CD4-positive, alpha-beta memory T cell (primary cell): ENCODE measurements at regions not wholly inside any gene's neighbourhood (a gene's known extent, or its start where the extent isn't known, plus 50 kb on each side); places are given as distances from the start of the nearest gene placed in this dataset.

Experiments
- CTCF ChIA-PET: fragments of 350-600 bp; sonication (Branson Sonifier 250); formaldehyde crosslinking; loops from one replicate; lab custom pipeline; 2021; ENCODE audit warnings: inconsistent platforms; ENCODE audit not compliant: partially characterized antibody; lab: Charles Lee
- POLR2A ChIA-PET: fragments of 350-600 bp; sonication (Branson Sonifier 250); formaldehyde crosslinking; loops from one replicate; lab custom pipeline; 2021; ENCODE audit not compliant: partially characterized antibody; lab: Charles Lee
- DNase-seq, 5 donors: peaks; one replicate each; pipeline versions ENCODE4 v3.0.0 to v3.0.0-alpha.2; 2020 to 2022; ENCODE audit warnings: mixed read lengths in 1 of 5
- H3K27ac ChIP-seq: one replicate; pipeline ENCODE4 v1.7.0; 2013; ENCODE audit warnings: low read depth, low read length
- H3K27me3 ChIP-seq: 2 replicates; pipeline ENCODE4 v1.7.0; 2013; ENCODE audit warnings: mild to moderate bottlenecking, low read length, moderate library complexity; ENCODE audit not compliant: insufficient read depth
- H3K36me3 ChIP-seq: 2 replicates; pipeline ENCODE4 v1.7.0; 2013; ENCODE audit warnings: mild to moderate bottlenecking, low read length, moderate library complexity; ENCODE audit not compliant: insufficient read depth
- H3K4me1 ChIP-seq: 2 replicates; pipeline ENCODE4 v1.7.0; 2013; ENCODE audit warnings: mild to moderate bottlenecking, low read length, moderate library complexity; ENCODE audit not compliant: insufficient read depth
- H3K4me3 ChIP-seq, 2 donors: one replicate each; pipeline ENCODE4 v1.7.0; 2013; ENCODE audit warnings: low read length in 2 of 2, mild to moderate bottlenecking in 1 of 2
- H3K9me3 ChIP-seq, 2 donors: one replicate each; pipeline ENCODE4 v1.7.0; 2013; ENCODE audit warnings: low read length in 2 of 2, control low read depth in 1 of 2; ENCODE audit not compliant: control insufficient read depth in 1 of 2
- H3K27ac Mint-ChIP-seq, 7 donors: one replicate each; pipeline ENCODE4 v1.8.0; 2020 to 2021; ENCODE audit warnings: mixed read lengths in 7 of 7, mild to moderate bottlenecking in 6 of 7, inconsistent platforms in 3 of 7, moderate library complexity in 3 of 7
- H3K27me3 Mint-ChIP-seq, 2 donors: one replicate each; pipeline ENCODE4 v1.8.0; 2020 to 2021; ENCODE audit warnings: mixed read lengths in 2 of 2
- H3K36me3 Mint-ChIP-seq, 2 donors: one replicate each; pipeline ENCODE4 v1.8.0; 2020 to 2021; ENCODE audit warnings: mixed read lengths in 2 of 2, inconsistent platforms in 1 of 2, mild to moderate bottlenecking in 1 of 2
- H3K4me1 Mint-ChIP-seq, 4 donors: one replicate each; pipeline ENCODE4 v1.8.0; 2020 to 2021; ENCODE audit warnings: mixed read lengths in 4 of 4, mild to moderate bottlenecking in 1 of 4
- H3K4me3 Mint-ChIP-seq, 8 donors: one replicate each; pipeline ENCODE4 v1.8.0; 2020 to 2021; ENCODE audit warnings: mixed read lengths in 8 of 8, mild to moderate bottlenecking in 7 of 8, moderate library complexity in 6 of 8, inconsistent platforms in 3 of 8
- H3K9me3 Mint-ChIP-seq, 8 donors: one replicate each; pipeline ENCODE4 v1.8.0; 2020 to 2021; ENCODE audit warnings: mixed read lengths in 8 of 8, mild to moderate bottlenecking in 5 of 8, inconsistent platforms in 3 of 8, moderate library complexity in 1 of 8
- intact Hi-C: fragments of 100-400 bp; cut with micrococcal nuclease; formaldehyde crosslinking; loops from one replicate; pipeline ENCODE4 v1.15.1; 2023

GRCh38 chr3:127120851-127121647, 71.9 kb upstream of the PRR23E start:
- ChIA-PET CTCF (no interaction called here), POLR2A (no interaction called here)
- DNase-seq: no peak
- H3K9me3 Mint-ChIP-seq: peaks cover 0 to 4% (median 0%) of the 10 kb centered on the region in 8 donors
- no peak overlapping the region for H3K4me3 Mint-ChIP-seq
- Histone ChIP-seq H3K27ac (no peak overlapping the region), H3K4me3 (no peak overlapping the region), H3K36me3 (no peaks in the 10 kb centered on the region), H3K9me3 (no peaks in the 10 kb centered on the region), H3K4me1 (no peaks in the 10 kb centered on the region), H3K27me3 (no peaks in the 10 kb centered on the region)
- no peak overlapping the region for H3K27ac Mint-ChIP-seq
- H3K36me3 Mint-ChIP-seq: no peaks in the 10 kb centered on the region
- H3K27me3 Mint-ChIP-seq: peaks cover 9 to 13% of the 10 kb centered on the region in 2 donors
- intact Hi-C loops: no loop called here
- H3K4me1 Mint-ChIP-seq: no peaks in the 10 kb centered on the region

- Histone ChIP-seq H3K27me3 (no peaks in the 10 kb centered on the region), H3K36me3 (no peaks in the 10 kb centered on the region), H3K27ac (no peak overlapping the region), H3K9me3 (no peaks in the 10 kb centered on the region), H3K4me1 (no peaks in the 10 kb centered on the region), H3K4me3 (no peak overlapping the region)
- Mint-ChIP-seq H3K4me1 (no peaks in the 10 kb centered on the region), H3K27ac (no peak overlapping the region), H3K9me3 (peaks cover 0 to 4% (median 0%) of the 10 kb centered on the region in 8 donors), H3K36me3 (no peaks in the 10 kb centered on the region), H3K4me3 (no peak overlapping the region), H3K27me3 (peaks cover 9 to 13% of the 10 kb centered on the region in 2 donors)
- intact Hi-C loops: no loop called here
- DNase-seq: no peak
- POLR2A ChIA-PET: no interaction called here
- CTCF ChIA-PET: no interaction called here
Observed at GRCh38 chr3:127121885-127122284, 71.0 kb upstream of the PRR23E start.

DNA sequence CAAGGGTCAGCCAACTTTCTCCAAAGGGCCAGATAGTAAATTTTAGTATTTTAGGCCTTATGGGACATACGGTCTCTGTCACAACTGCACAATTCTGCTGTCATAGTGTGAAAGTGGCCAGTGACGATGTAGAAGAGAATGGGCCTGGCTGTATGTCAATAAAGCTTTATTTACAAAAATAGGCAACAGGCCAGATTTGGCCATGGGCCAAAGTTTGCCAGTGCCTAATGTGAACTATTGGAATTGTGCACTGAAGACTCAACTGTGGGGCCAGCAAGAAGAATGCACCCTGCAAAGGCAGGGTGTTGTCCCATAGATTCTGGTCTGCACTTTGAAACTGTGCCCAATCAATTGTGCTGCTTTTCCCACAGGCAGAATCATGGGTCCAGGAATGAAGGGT, 69.4 kb upstream of the PRR23E start:
- H3K9me3 Mint-ChIP-seq: no peaks in the 10 kb centered on the region
- intact Hi-C loops: no loop called here

GRCh38 chr3:127124120-127124519, 68.8 kb upstream of the PRR23E start:
- CTCF ChIA-PET: no interaction called here
- H3K27ac ChIP-seq: no peak overlapping the region
- intact Hi-C loops: no loop called here
- Mint-ChIP-seq H3K27ac (no peak overlapping the region), H3K4me3 (no peak overlapping the region), H3K9me3 (no peaks in the 10 kb centered on the region), H3K4me1 (no peaks in the 10 kb centered on the region), H3K36me3 (no peaks in the 10 kb centered on the region), H3K27me3 (peaks cover 8 to 17% of the 10 kb centered on the region in 2 donors)
- H3K4me1 ChIP-seq: no peaks in the 10 kb centered on the region
- POLR2A ChIA-PET: no interaction called here
- no peaks in the 10 kb centered on the region for H3K36me3 ChIP-seq
- H3K9me3 ChIP-seq: no peaks in the 10 kb centered on the region
- no peak overlapping the region for H3K4me3 ChIP-seq
- no peak for DNase-seq
- H3K27me3 ChIP-seq: no peaks in the 10 kb centered on the region

More for the DNA sequence above, 69.4 kb upstream of the PRR23E start:
- Mint-ChIP-seq H3K4me3 (no peak overlapping the region), H3K27me3 (peaks cover 8 to 17% of the 10 kb centered on the region in 2 donors), H3K27ac (no peak overlapping the region), H3K36me3 (no peaks in the 10 kb centered on the region), H3K4me1 (no peaks in the 10 kb centered on the region)
- CTCF ChIA-PET: no interaction called here
- H3K4me1 ChIP-seq: no peaks in the 10 kb centered on the region
- no peak overlapping the region for H3K27ac ChIP-seq
- POLR2A ChIA-PET: no interaction called here
- no peak overlapping the region for H3K4me3 ChIP-seq
- no peaks in the 10 kb centered on the region for H3K9me3 ChIP-seq
- no peaks in the 10 kb centered on the region for H3K27me3 ChIP-seq
- no peaks in the 10 kb centered on the region for H3K36me3 ChIP-seq
- no peak for DNase-seq

GRCh38 chr3:127131424-127132170, 61.3 kb upstream of the PRR23E start:
- DNase-seq: no peak
- Histone ChIP-seq H3K27me3 (no peaks in the 10 kb centered on the region), H3K4me3 (no peak overlapping the region), H3K27ac (no peak overlapping the region), H3K36me3 (no peaks in the 10 kb centered on the region), H3K4me1 (no peaks in the 10 kb centered on the region), H3K9me3 (no peaks in the 10 kb centered on the region)
- POLR2A ChIA-PET: no interaction called here
- peaks cover 14 to 15% of the 10 kb centered on the region in 2 donors for H3K27me3 Mint-ChIP-seq
- intact Hi-C loops: no loop called here
- H3K4me3 Mint-ChIP-seq: no peak overlapping the region
- peaks cover 0 to 4% (median 3%) of the 10 kb centered on the region in 4 donors for H3K4me1 Mint-ChIP-seq
- no peak overlapping the region for H3K27ac Mint-ChIP-seq
- no peaks in the 10 kb centered on the region for H3K36me3 Mint-ChIP-seq
- CTCF ChIA-PET: no interaction called here
- H3K9me3 Mint-ChIP-seq: peaks cover 0 to 1% (median 0%) of the 10 kb centered on the region in 8 donors

DNA sequence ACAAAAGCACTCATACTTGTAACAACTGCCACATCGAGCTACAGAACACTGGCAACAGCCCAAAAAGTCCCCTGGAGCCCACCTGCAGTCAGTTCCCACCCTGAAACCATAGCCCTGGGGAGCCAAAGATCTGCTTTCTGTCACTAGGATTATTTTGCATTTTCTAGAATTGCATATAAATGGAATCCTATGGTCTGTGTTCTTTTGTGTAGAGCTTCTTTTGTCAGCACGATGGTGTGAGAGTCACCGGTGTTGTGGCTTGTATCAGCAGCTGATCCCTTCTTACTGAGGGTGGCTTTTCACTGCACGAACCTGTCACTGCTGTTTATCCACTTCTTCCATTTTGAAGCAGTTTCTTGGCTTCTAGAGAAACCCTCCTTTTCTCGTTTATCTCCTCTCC, 60.1 kb upstream of the PRR23E start:
- POLR2A ChIA-PET: no interaction called here
- no peak overlapping the region for H3K4me3 ChIP-seq
- DNase-seq: no peak
- Mint-ChIP-seq H3K27me3 (peaks cover 17 to 22% of the 10 kb centered on the region in 2 donors), H3K36me3 (no peaks in the 10 kb centered on the region), H3K27ac (no peak overlapping the region), H3K9me3 (peaks cover 0 to 3% (median 0%) of the 10 kb centered on the region in 8 donors), H3K4me3 (no peak overlapping the region), H3K4me1 (peaks cover 0 to 4% (median 3%) of the 10 kb centered on the region in 4 donors)
- H3K4me1 ChIP-seq: no peaks in the 10 kb centered on the region
- intact Hi-C loops: no loop called here
- no peak overlapping the region for H3K27ac ChIP-seq
- H3K27me3 ChIP-seq: no peaks in the 10 kb centered on the region
- no peaks in the 10 kb centered on the region for H3K9me3 ChIP-seq
- CTCF ChIA-PET: no interaction called here
- H3K36me3 ChIP-seq: no peaks in the 10 kb centered on the region

GRCh38 chr3:127133971-127134370, 59.0 kb upstream of the PRR23E start:
- intact Hi-C loops: no loop called here
- DNase-seq: no peak
- H3K4me3 ChIP-seq: no peak overlapping the region
- no peaks in the 10 kb centered on the region for H3K36me3 ChIP-seq
- no peak overlapping the region for H3K27ac Mint-ChIP-seq
- no peaks in the 10 kb centered on the region for H3K9me3 ChIP-seq
- ChIA-PET CTCF (no interaction called here), POLR2A (no interaction called here)
- H3K4me3 Mint-ChIP-seq: no peak overlapping the region
- H3K27ac ChIP-seq: no peak overlapping the region
- peaks cover 0 to 3% (median 0%) of the 10 kb centered on the region in 8 donors for H3K9me3 Mint-ChIP-seq
- H3K4me1 Mint-ChIP-seq: peaks cover 0 to 4% (median 3%) of the 10 kb centered on the region in 4 donors
- no peaks in the 10 kb centered on the region for H3K27me3 ChIP-seq
- peaks cover 19 to 26% of the 10 kb centered on the region in 2 donors for H3K27me3 Mint-ChIP-seq
- H3K36me3 Mint-ChIP-seq: no peaks in the 10 kb centered on the region
- no peaks in the 10 kb centered on the region for H3K4me1 ChIP-seq
